MCF 10A (cell line): ENCODE measurements at regions not wholly inside any gene's neighbourhood (a gene's known extent, or its start where the extent isn't known, plus 50 kb on each side); places are given as distances from the start of the nearest gene placed in this dataset.

ENCODE experiments used
- BruUV-seq: library from RNA; stranded (reverse); fragments of 400-500 nt; replicated peaks from 2 replicates; lab custom pipeline; 2021; lab: Mats Ljungman, UMichigan
- CTCF ChIA-PET: fragments of 300-600 bp; sonication (Branson Sonifier 250); formaldehyde crosslinking; extraction: SDS; loops from one replicate; lab custom pipeline; 2021; ENCODE audit warnings: antibody characterized with exemption, inconsistent platforms; lab: Yijun Ruan, JAX
- POLR2A ChIA-PET: fragments of 300-600, 350-650 bp; sonication (Branson Sonifier 250); formaldehyde crosslinking; extraction: SDS; loops from one replicate; lab custom pipeline; 2020; ENCODE audit warnings: antibody characterized with exemption, inconsistent platforms; lab: Yijun Ruan, JAX
- DNase-seq: peaks from one replicate; pipeline ENCODE4 v3.0.0-alpha.2; 2018; ENCODE audit not compliant: unreplicated experiment
- H3K27ac Mint-ChIP-seq: one replicate; pipeline ENCODE4 v1.8.0; 2022; ENCODE audit warnings: mild to moderate bottlenecking, low read depth, mixed read lengths; ENCODE audit not compliant: unreplicated experiment
- H3K27me3 Mint-ChIP-seq: one replicate; pipeline ENCODE4 v1.8.0; 2022; ENCODE audit warnings: mixed read lengths; ENCODE audit not compliant: insufficient read depth, unreplicated experiment
- H3K36me3 Mint-ChIP-seq: one replicate; pipeline ENCODE4 v1.8.0; 2022; ENCODE audit warnings: mild to moderate bottlenecking, moderate library complexity, mixed read lengths; ENCODE audit not compliant: insufficient read depth, unreplicated experiment
- H3K4me1 Mint-ChIP-seq: one replicate; pipeline ENCODE4 v1.8.0; 2022; ENCODE audit warnings: mixed read lengths; ENCODE audit not compliant: insufficient read depth, unreplicated experiment
- H3K4me3 Mint-ChIP-seq: one replicate; pipeline ENCODE4 v1.8.0; 2022; ENCODE audit warnings: mild to moderate bottlenecking, moderate library complexity, mixed read lengths; ENCODE audit not compliant: unreplicated experiment
- H3K9me3 Mint-ChIP-seq: one replicate; pipeline ENCODE4 v1.8.0; 2022; ENCODE audit warnings: mixed read lengths; ENCODE audit not compliant: unreplicated experiment
- intact Hi-C: fragments of 100-400 bp; cut with micrococcal nuclease; formaldehyde crosslinking; loops from 2 replicates; pipeline ENCODE4 v1.14.1; 2022
- TF ChIP-seq, protein P1 (sequence below): fragments of 200-600 bp; IDR thresholded peaks from one replicate; pipeline ENCODE4 v1.8.0; 2022; ENCODE audit warnings: antibody characterized with exemption, mild to moderate bottlenecking; ENCODE audit not compliant: unreplicated experiment

DNA sequence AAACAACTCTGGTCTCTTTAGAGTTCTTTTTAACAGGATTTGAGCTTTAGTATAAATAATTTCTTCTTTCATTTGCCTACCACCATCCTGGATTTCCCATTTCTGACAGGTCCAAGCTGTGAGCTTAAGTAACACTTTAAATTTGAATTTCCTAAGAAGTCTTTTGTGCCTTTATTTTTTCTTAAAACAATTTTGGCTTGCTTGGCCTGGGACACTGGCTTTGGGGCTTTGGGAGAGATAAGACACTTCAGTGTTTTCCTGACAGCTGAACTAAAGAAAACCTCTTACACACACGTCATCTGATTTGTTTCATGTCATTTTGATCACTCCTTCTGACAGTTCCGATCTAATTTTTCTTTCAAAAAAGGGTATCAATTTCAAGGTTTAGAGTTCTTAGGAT, 121.3 kb upstream of the BMPER start:
- Mint-ChIP-seq H3K27me3 (no peaks in the 10 kb centered on the region), H3K27ac (no peak overlapping the region), H3K4me1 (no peaks in the 10 kb centered on the region), H3K4me3 (no peak overlapping the region), H3K36me3 (no peaks in the 10 kb centered on the region), H3K9me3 (no peaks in the 10 kb centered on the region)
- POLR2A ChIA-PET = no interaction called here
- DNase-seq = no peak
- no TSS peak for BruUV-seq
- CTCF ChIA-PET = interaction anchor here (1.5 kb wide), 1 partner anchor 449 kb away, joined by 3 read pairs; no protein-coding TSS in a partner anchor
- intact Hi-C loops = no loop called here
- TF ChIP-seq, protein P1, sequence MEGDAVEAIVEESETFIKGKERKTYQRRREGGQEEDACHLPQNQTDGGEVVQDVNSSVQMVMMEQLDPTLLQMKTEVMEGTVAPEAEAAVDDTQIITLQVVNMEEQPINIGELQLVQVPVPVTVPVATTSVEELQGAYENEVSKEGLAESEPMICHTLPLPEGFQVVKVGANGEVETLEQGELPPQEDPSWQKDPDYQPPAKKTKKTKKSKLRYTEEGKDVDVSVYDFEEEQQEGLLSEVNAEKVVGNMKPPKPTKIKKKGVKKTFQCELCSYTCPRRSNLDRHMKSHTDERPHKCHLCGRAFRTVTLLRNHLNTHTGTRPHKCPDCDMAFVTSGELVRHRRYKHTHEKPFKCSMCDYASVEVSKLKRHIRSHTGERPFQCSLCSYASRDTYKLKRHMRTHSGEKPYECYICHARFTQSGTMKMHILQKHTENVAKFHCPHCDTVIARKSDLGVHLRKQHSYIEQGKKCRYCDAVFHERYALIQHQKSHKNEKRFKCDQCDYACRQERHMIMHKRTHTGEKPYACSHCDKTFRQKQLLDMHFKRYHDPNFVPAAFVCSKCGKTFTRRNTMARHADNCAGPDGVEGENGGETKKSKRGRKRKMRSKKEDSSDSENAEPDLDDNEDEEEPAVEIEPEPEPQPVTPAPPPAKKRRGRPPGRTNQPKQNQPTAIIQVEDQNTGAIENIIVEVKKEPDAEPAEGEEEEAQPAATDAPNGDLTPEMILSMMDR = no peak

DNA sequence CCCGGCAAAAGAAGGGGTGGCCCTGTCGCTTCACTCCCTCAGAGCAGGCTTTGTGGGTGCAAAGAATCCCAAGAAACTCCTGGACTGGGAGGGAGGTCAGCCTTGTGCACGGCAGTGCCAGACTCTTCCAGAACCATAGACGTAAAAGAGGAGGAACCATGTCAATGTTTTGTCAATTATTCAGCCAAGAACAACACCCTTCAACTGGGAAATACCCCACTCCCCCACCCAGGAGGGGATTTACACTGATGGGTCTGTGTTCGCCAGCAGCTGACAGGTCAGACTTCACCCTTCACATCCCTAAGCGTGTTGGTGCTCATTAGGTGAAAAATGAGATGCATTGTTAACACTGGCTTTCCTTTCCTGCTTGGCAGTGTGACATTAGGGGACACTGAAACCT, 116.8 kb upstream of the BMPER start:
- intact Hi-C loops = no loop called here
- no TSS peak for BruUV-seq
- H3K36me3 Mint-ChIP-seq = no peaks in the 10 kb centered on the region
- no peaks in the 10 kb centered on the region for H3K27me3 Mint-ChIP-seq
- no peak for DNase-seq
- no peaks in the 10 kb centered on the region for H3K4me1 Mint-ChIP-seq
- TF ChIP-seq, protein P1 = no peak
- H3K9me3 Mint-ChIP-seq = no peaks in the 10 kb centered on the region
- no peak overlapping the region for H3K27ac Mint-ChIP-seq
- H3K4me3 Mint-ChIP-seq = no peak overlapping the region
- ChIA-PET CTCF (interaction anchor here (0.9 kb wide), 1 partner anchor 30 kb away, joined by 3 read pairs; no protein-coding TSS in a partner anchor), POLR2A (no interaction called here)

DNA sequence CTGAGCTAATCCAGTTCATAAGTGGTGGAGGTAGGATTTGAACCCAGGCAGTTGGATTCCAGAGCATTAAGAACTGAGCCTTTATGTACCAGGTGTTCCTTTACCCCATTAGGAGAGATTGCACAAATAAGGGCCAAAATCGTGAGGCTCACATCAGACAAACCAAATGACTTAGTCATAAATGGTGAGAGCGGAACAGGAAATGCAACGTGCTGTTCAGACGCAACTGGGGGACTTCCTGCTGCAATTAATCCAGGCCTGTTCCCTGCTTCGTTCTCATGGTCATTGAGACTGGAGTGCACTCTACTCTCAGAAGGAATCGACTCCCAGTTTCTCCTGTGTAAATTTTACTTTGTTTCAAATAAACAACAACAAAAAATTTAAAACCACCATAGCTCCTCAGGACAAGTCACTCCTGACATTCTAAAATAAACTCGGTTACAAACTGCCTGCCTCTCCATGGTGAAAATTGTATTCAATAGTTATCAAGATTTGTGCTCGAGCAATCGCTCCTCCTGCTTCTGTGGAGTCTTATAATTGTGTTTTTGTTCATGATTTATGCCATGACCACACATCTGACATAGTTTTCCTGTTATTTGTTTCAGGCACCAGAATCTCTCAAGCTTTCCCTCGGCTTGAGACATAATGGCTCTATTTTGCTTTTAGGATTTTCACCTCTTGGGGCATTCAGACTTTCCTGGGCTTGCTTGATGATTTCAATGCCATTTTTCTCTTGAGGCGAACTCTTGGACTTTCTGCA, 115.3 kb upstream of the BMPER start:
- no TSS peak for BruUV-seq
- no peaks in the 10 kb centered on the region for H3K27me3 Mint-ChIP-seq
- ChIA-PET CTCF (interaction anchor here (0.9 kb wide), 1 partner anchor 15 kb away, joined by 3 read pairs; no protein-coding TSS in a partner anchor), POLR2A (no interaction called here)
- no peak overlapping the region for H3K4me3 Mint-ChIP-seq
- intact Hi-C loops = no loop called here
- H3K4me1 Mint-ChIP-seq = no peaks in the 10 kb centered on the region
- H3K9me3 Mint-ChIP-seq = no peaks in the 10 kb centered on the region
- TF ChIP-seq, protein P1 = no peak
- H3K36me3 Mint-ChIP-seq = no peaks in the 10 kb centered on the region
- H3K27ac Mint-ChIP-seq = no peak overlapping the region
- DNase-seq = no peak

DNA sequence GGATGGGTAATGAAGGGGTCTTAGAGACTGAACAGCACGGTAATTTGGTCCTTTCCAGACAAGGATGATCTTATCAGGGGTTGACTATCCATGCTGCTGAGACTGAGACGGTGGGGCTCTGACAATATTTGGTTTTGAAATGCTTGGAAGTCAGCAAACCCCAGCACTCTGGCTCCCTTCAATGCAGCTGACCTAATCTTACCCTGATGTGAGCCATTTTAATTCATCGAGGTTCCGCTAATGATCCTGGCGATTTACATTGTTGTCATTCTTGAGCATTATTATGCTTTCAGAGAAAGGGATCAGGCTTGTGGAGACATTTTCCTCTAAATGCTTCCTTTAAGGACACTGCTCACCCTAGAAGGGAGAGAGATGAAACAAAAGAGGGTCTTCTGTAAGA, 114.6 kb upstream of the BMPER start:
- intact Hi-C loops = no loop called here
- TF ChIP-seq, protein P1 = no peak
- ChIA-PET CTCF (interaction anchor here (0.9 kb wide), 1 partner anchor 15 kb away, joined by 3 read pairs; no protein-coding TSS in a partner anchor), POLR2A (no interaction called here)
- Mint-ChIP-seq H3K4me3 (no peak overlapping the region), H3K27ac (no peak overlapping the region), H3K9me3 (no peaks in the 10 kb centered on the region), H3K27me3 (no peaks in the 10 kb centered on the region), H3K36me3 (no peaks in the 10 kb centered on the region), H3K4me1 (no peaks in the 10 kb centered on the region)
- no peak for DNase-seq
- no TSS peak for BruUV-seq
